ENCODE measurements at regions not wholly inside any gene's neighbourhood (a gene's known extent, or its start where the extent isn't known, plus 50 kb on each side); places are given as distances from the start of the nearest gene placed in this dataset.

GRCh38 chr3:82390868-82391267 is 629.4 kb upstream of the GBE1 start:
- TF ChIP-seq, protein P1, sequence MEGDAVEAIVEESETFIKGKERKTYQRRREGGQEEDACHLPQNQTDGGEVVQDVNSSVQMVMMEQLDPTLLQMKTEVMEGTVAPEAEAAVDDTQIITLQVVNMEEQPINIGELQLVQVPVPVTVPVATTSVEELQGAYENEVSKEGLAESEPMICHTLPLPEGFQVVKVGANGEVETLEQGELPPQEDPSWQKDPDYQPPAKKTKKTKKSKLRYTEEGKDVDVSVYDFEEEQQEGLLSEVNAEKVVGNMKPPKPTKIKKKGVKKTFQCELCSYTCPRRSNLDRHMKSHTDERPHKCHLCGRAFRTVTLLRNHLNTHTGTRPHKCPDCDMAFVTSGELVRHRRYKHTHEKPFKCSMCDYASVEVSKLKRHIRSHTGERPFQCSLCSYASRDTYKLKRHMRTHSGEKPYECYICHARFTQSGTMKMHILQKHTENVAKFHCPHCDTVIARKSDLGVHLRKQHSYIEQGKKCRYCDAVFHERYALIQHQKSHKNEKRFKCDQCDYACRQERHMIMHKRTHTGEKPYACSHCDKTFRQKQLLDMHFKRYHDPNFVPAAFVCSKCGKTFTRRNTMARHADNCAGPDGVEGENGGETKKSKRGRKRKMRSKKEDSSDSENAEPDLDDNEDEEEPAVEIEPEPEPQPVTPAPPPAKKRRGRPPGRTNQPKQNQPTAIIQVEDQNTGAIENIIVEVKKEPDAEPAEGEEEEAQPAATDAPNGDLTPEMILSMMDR (IDR thresholded peaks at IDR 0.05): no peak
- TF ChIP-seq POLR2A (IDR thresholded peaks at IDR 0.05): no peak
